ENCODE measurements at regions not wholly inside any gene's neighbourhood (a gene's known extent, or its start where the extent isn't known, plus 50 kb on each side); places are given as distances from the start of the nearest gene placed in this dataset.

DNA sequence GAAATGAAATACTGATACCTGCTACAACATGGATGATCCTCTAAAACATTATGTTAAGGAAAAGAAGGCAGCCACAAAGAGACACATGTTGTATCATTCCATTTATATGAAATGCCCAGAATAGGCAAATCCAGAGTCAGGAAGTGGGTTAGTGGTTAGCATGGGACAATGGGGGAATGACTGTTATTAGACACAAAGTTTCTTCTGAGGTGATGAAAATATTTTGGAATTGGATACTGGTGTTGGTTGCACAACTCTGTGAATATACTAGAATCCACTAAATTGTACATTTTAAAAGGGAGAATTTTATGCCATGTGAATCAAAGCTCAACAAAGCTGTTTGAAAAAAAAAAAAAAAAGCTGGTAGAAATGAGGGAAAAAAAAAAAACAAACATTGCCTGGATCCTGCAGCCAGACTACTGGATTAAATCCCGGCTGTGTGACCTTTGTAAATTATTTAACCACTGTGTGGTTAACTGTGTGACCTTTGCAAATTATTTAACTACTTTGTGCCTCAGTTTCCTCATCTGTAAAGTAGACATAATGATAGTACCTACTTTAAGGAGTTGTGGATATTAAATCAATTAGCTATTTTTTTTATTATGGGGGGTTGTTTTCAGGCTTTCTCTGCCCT, 75.6 kb upstream of the PRICKLE2 start:
- H3K4me3 ChIP-seq (replicated peaks in 1 of 2; ENCODE audit: low read depth in 2 of 2, low read length in 2 of 2): no peak overlapping the region
- peak; percentile 85 to 87 for DNase-seq (ENCODE audit: low read depth in 2 of 2)
- no peak for TF ChIP-seq CTCF (IDR thresholded peaks at IDR 0.05; ENCODE audit: low read depth, low read length)

GRCh38 chr3:64299206-64299605, 73.9 kb upstream of the PRICKLE2 start:
- no peak for TF ChIP-seq CTCF (IDR thresholded peaks at IDR 0.05; ENCODE audit: low read depth, low read length)
- DNase-seq (ENCODE audit: low read depth in 2 of 2): peak in 1 of 2 donors; percentile 13
- H3K4me3 ChIP-seq (replicated peaks in 1 of 2; ENCODE audit: low read depth in 2 of 2, low read length in 2 of 2): no peak overlapping the region

DNA sequence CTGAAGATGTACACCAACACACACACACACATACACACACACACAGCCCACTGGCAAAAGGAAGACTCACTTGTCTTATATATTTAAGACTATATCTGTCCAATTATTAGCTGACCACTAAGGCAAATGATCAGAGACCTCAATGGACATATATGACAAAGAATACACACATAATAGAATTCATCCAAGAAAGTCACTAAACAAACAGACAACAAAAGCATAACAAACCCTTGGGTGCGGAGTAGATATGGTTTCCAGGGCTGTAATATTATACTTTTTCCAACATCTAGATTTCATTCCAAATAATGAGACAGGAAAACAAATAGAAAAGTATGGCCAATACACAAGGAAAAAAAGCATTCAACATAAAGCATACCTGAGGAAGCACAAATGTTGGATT, 72.3 kb upstream of the PRICKLE2 start:
- no peak for DNase-seq (ENCODE audit: low read depth in 2 of 2)
- TF ChIP-seq CTCF (IDR thresholded peaks at IDR 0.05; ENCODE audit: low read depth, low read length): no peak
- no peak overlapping the region for H3K4me3 ChIP-seq (replicated peaks in 1 of 2; ENCODE audit: low read depth in 2 of 2, low read length in 2 of 2)

DNA sequence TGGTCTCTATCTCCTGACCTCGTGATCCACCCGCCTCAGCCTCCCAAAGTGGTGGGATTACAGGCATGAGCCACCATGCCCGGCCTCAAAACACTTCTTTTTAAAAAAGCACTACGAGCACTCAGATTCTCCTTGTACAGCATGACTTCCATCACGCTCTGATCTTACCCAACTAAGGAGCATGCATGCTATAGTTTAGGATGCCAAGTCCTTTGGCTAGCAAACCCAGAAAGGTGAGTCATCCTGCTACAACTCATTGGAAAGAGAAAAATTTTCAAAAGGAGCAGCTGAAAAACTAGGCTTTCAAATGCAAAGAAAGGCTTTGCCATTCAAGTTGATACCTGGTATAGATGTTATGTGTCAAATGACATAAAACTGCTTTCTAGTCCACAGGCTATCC, 70.3 kb upstream of the PRICKLE2 start:
- DNase-seq (ENCODE audit: low read depth in 2 of 2): peak; percentile 90 to 93
- no peak overlapping the region for H3K4me3 ChIP-seq (replicated peaks in 1 of 2; ENCODE audit: low read depth in 2 of 2, low read length in 2 of 2)
- TF ChIP-seq CTCF (IDR thresholded peaks at IDR 0.05; ENCODE audit: low read depth, low read length): no peak

GRCh38 chr3:64294771-64295170, 69.5 kb upstream of the PRICKLE2 start:
- H3K4me3 ChIP-seq (replicated peaks in 1 of 2; ENCODE audit: low read depth in 2 of 2, low read length in 2 of 2): no peak overlapping the region
- TF ChIP-seq CTCF (IDR thresholded peaks at IDR 0.05; ENCODE audit: low read depth, low read length): no peak
- DNase-seq (ENCODE audit: low read depth in 2 of 2): no peak

DNA sequence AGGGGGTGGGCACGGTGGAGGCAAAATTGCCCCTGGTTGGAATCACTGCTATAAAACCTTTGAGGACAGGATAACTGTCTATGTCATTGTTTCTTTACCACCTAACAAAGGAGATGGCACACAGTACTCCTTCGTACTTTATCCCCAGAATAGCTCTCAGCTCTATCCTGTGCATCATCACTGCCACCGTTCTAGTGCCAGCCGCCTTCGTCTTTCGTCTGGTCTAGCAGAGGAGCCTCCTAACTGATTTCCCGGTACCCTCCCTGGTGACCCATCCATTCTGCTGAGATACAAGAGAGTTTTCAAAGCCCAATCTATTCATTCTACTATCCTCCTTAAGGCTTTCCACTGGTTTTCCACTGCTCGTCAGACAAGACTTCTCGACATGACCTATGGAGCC, 67.9 kb upstream of the PRICKLE2 start:
- DNase-seq (ENCODE audit: low read depth in 2 of 2): no peak
- H3K4me3 ChIP-seq (replicated peaks in 1 of 2; ENCODE audit: low read depth in 2 of 2, low read length in 2 of 2): no peak overlapping the region
- no peak for TF ChIP-seq CTCF (IDR thresholded peaks at IDR 0.05; ENCODE audit: low read depth, low read length)

DNA sequence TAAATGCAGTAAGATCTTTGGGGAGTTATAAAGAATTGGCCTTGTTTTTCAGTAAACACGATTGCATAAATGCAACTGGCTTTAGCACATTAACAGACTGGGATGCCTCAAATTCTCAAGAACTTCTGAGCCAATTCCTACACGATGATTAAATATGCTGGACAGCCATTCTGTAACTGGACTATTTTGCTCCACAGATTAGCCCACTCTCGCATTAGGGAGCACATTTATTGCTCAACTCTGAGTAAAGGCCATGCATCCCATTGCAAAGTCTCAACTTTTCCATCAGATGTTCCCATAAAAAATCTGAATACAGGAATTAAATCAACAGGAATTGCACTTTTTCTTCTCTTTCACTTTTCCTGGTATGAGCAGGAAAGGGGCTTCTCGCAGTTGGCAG, 66.7 kb upstream of the PRICKLE2 start:
- peak; percentile 86 to 93 for DNase-seq (ENCODE audit: low read depth in 2 of 2)
- TF ChIP-seq CTCF (IDR thresholded peaks at IDR 0.05; ENCODE audit: low read depth, low read length): no peak
- H3K4me3 ChIP-seq (replicated peaks in 1 of 2; ENCODE audit: low read depth in 2 of 2, low read length in 2 of 2): no peak overlapping the region
